Hepatocyte (in vitro differentiated cells): ENCODE measurements at regions not wholly inside any gene's neighbourhood (a gene's known extent, or its start where the extent isn't known, plus 50 kb on each side); places are given as distances from the start of the nearest gene placed in this dataset.

Experiments used
- EZH2 ChIP-seq: fragments of 200-600 bp; sonication (generic); IDR thresholded peaks from 2 replicates; pipeline ENCODE4 v1.6.1; 2016; ENCODE audit warnings: antibody characterized with exemption, mild to moderate bottlenecking, borderline replicate concordance
- EZH2phosphoT487 ChIP-seq: fragments of 200-600 bp; sonication (generic); IDR thresholded peaks from one replicate; pipeline ENCODE4 v1.6.1; 2018; ENCODE audit warnings: antibody characterized with exemption, mild to moderate bottlenecking, low read depth, moderate library complexity; ENCODE audit not compliant: unreplicated experiment, severe bottlenecking
- TF ChIP-seq, protein P1 (sequence below): fragments of 200-600 bp; sonication (generic); IDR thresholded peaks from 2 replicates; pipeline ENCODE4 v1.5.1; 2016; ENCODE audit warnings: antibody characterized with exemption, mild to moderate bottlenecking; ENCODE audit not compliant: poor library complexity

DNA sequence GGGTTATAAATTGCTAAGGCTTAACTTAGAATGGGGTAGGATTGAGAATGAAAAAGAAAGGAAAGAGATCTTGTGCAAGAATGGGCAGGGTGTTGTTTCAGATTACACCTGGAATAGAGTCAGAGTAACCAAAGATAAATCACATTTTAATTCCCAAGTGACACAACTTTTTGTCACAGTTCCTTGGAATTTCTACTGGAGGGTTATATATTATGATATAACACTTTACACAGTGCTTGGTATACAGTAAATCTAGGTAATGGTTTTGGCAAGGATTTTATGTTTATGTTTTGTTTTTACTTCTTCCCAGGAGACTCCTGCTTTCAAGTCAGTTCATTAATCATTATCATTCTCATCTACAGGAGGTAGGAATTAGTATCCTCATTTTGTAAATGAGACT lies 115.7 kb upstream of the KCNJ16 start:
- TF ChIP-seq, protein P1, sequence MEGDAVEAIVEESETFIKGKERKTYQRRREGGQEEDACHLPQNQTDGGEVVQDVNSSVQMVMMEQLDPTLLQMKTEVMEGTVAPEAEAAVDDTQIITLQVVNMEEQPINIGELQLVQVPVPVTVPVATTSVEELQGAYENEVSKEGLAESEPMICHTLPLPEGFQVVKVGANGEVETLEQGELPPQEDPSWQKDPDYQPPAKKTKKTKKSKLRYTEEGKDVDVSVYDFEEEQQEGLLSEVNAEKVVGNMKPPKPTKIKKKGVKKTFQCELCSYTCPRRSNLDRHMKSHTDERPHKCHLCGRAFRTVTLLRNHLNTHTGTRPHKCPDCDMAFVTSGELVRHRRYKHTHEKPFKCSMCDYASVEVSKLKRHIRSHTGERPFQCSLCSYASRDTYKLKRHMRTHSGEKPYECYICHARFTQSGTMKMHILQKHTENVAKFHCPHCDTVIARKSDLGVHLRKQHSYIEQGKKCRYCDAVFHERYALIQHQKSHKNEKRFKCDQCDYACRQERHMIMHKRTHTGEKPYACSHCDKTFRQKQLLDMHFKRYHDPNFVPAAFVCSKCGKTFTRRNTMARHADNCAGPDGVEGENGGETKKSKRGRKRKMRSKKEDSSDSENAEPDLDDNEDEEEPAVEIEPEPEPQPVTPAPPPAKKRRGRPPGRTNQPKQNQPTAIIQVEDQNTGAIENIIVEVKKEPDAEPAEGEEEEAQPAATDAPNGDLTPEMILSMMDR = no peak
- TF ChIP-seq EZH2phosphoT487 (no peak), EZH2 (no peak)
